Dendritic cell treated with granulocyte-macrophage colony-stimulating factor and Interleukin-4, amounts not matched to agents 40 ng/mL and 50 ng/mL, for 4 days (primary cell): ENCODE measurements at regions not wholly inside any gene's neighbourhood (a gene's known extent, or its start where the extent isn't known, plus 50 kb on each side); places are given as distances from the start of the nearest gene placed in this dataset.
"Not testable (repeated sequence)": the region's sequence is repeated elsewhere in the genome, so short reads cannot be mapped to it uniquely, and the experiment has no call there.

Experiments used
- H3K27ac Mint-ChIP-seq: one replicate; pipeline ENCODE4 v1.8.0; 2022; ENCODE audit warnings: mild to moderate bottlenecking, mixed read lengths
- H3K27me3 Mint-ChIP-seq: one replicate; pipeline ENCODE4 v1.8.0; 2022; ENCODE audit warnings: mild to moderate bottlenecking, mixed read lengths
- H3K36me3 Mint-ChIP-seq: one replicate; pipeline ENCODE4 v1.8.0; 2022; ENCODE audit warnings: low read depth, mixed read lengths
- H3K4me1 Mint-ChIP-seq: one replicate; pipeline ENCODE4 v1.8.0; 2022; ENCODE audit warnings: low read depth, mixed read lengths
- H3K4me3 Mint-ChIP-seq: one replicate; pipeline ENCODE4 v1.8.0; 2022; ENCODE audit warnings: mild to moderate bottlenecking, moderate library complexity, mixed read lengths
- H3K9me3 Mint-ChIP-seq: one replicate; pipeline ENCODE4 v1.8.0; 2022; ENCODE audit warnings: mixed read lengths
- intact Hi-C: fragments of 100-400 bp; cut with micrococcal nuclease; formaldehyde crosslinking; loops from one replicate; pipeline ENCODE4 v1.15.0; 2022

- Mint-ChIP-seq H3K4me1 (no peaks in the 10 kb centered on the region), H3K4me3 (no peak overlapping the region), H3K9me3 (no peaks in the 10 kb centered on the region), H3K27ac (no peak overlapping the region), H3K27me3 (no peaks in the 10 kb centered on the region), H3K36me3 (no peaks in the 10 kb centered on the region)
- intact Hi-C loops: no loop called here
These were observed 440.9 kb downstream of the PRDM2 start for GRCh38 chr1:14140831-14141401.

GRCh38 chr1:14141656-14142055 lies 441.7 kb downstream of the PRDM2 start:
- Mint-ChIP-seq H3K4me3 (no peak overlapping the region), H3K27ac (no peak overlapping the region), H3K9me3 (no peaks in the 10 kb centered on the region), H3K27me3 (no peaks in the 10 kb centered on the region), H3K4me1 (no peaks in the 10 kb centered on the region), H3K36me3 (no peaks in the 10 kb centered on the region)
- intact Hi-C loops: no loop called here

GRCh38 chr1:14142397-14143100 lies 442.6 kb downstream of the PRDM2 start:
- Mint-ChIP-seq H3K27ac (no peak overlapping the region), H3K4me1 (no peaks in the 10 kb centered on the region), H3K9me3 (no peaks in the 10 kb centered on the region), H3K36me3 (no peaks in the 10 kb centered on the region), H3K4me3 (no peak overlapping the region), H3K27me3 (no peaks in the 10 kb centered on the region)
- intact Hi-C loops: no loop called here

- intact Hi-C loops: no loop called here
- Mint-ChIP-seq H3K4me3 (no peak overlapping the region), H3K27ac (no peak overlapping the region), H3K27me3 (no peaks in the 10 kb centered on the region), H3K4me1 (no peaks in the 10 kb centered on the region), H3K36me3 (no peaks in the 10 kb centered on the region), H3K9me3 (no peaks in the 10 kb centered on the region)
These were observed 443.8 kb downstream of the PRDM2 start for GRCh38 chr1:14143777-14144176.

- no peaks in the 10 kb centered on the region for H3K36me3 Mint-ChIP-seq
- intact Hi-C loops: no loop called here
- H3K9me3 Mint-ChIP-seq: no peaks in the 10 kb centered on the region
- no peak overlapping the region for H3K4me3 Mint-ChIP-seq
- H3K27ac Mint-ChIP-seq: no peak overlapping the region
- no peaks in the 10 kb centered on the region for H3K4me1 Mint-ChIP-seq
- no peaks in the 10 kb centered on the region for H3K27me3 Mint-ChIP-seq
These were observed 448.5 kb downstream of the PRDM2 start for GRCh38 chr1:14148526-14148925.

- no peaks in the 10 kb centered on the region for H3K27me3 Mint-ChIP-seq
- no peaks in the 10 kb centered on the region for H3K4me1 Mint-ChIP-seq
- H3K9me3 Mint-ChIP-seq: peaks cover under 1% of the 10 kb centered on the region
- intact Hi-C loops: no loop called here
- H3K27ac Mint-ChIP-seq: no peak overlapping the region
- H3K36me3 Mint-ChIP-seq: no peaks in the 10 kb centered on the region
- no peak overlapping the region for H3K4me3 Mint-ChIP-seq
These were observed 449.1 kb upstream of the KAZN start for GRCh38 chr1:14149431-14149830.

GRCh38 chr1:14156543-14156942 lies 441.9 kb upstream of the KAZN start:
- no peaks in the 10 kb centered on the region for H3K27me3 Mint-ChIP-seq
- no peak overlapping the region for H3K27ac Mint-ChIP-seq
- intact Hi-C loops: no loop called here
- no peak overlapping the region for H3K4me3 Mint-ChIP-seq
- no peaks in the 10 kb centered on the region for H3K4me1 Mint-ChIP-seq
- H3K36me3 Mint-ChIP-seq: no peaks in the 10 kb centered on the region
- peaks cover 55% of the 10 kb centered on the region for H3K9me3 Mint-ChIP-seq

GRCh38 chr1:14160781-14161180 lies 437.7 kb upstream of the KAZN start:
- H3K4me1 Mint-ChIP-seq: no peaks in the 10 kb centered on the region
- H3K27ac Mint-ChIP-seq: no peak overlapping the region
- peaks cover 60% of the 10 kb centered on the region for H3K9me3 Mint-ChIP-seq
- no peak overlapping the region for H3K4me3 Mint-ChIP-seq
- no peaks in the 10 kb centered on the region for H3K27me3 Mint-ChIP-seq
- intact Hi-C loops: no loop called here
- no peaks in the 10 kb centered on the region for H3K36me3 Mint-ChIP-seq

- intact Hi-C loops: no loop called here
- Mint-ChIP-seq H3K36me3 (no peaks in the 10 kb centered on the region), H3K9me3 (peaks cover 36% of the 10 kb centered on the region), H3K4me3 (no peak overlapping the region), H3K27me3 (no peaks in the 10 kb centered on the region), H3K4me1 (no peaks in the 10 kb centered on the region), H3K27ac (no peak overlapping the region)
These were observed 435.2 kb upstream of the KAZN start for GRCh38 chr1:14163246-14163645.

GRCh38 chr1:14165371-14165801 lies 433.1 kb upstream of the KAZN start:
- H3K4me1 Mint-ChIP-seq: no peaks in the 10 kb centered on the region
- H3K9me3 Mint-ChIP-seq: peaks cover 19% of the 10 kb centered on the region
- intact Hi-C loops: no loop called here
- H3K27ac Mint-ChIP-seq: no peak overlapping the region
- H3K27me3 Mint-ChIP-seq: no peaks in the 10 kb centered on the region
- H3K4me3 Mint-ChIP-seq: no peak overlapping the region
- no peaks in the 10 kb centered on the region for H3K36me3 Mint-ChIP-seq

GRCh38 chr1:14167884-14168283 lies 430.6 kb upstream of the KAZN start:
- Mint-ChIP-seq H3K9me3 (peaks cover 19% of the 10 kb centered on the region), H3K27ac (no peak overlapping the region), H3K4me1 (no peaks in the 10 kb centered on the region), H3K27me3 (no peaks in the 10 kb centered on the region), H3K4me3 (no peak overlapping the region), H3K36me3 (no peaks in the 10 kb centered on the region)
- intact Hi-C loops: no loop called here

- Mint-ChIP-seq H3K36me3 (no peaks in the 10 kb centered on the region), H3K27me3 (no peaks in the 10 kb centered on the region), H3K4me1 (no peaks in the 10 kb centered on the region), H3K4me3 (no peak overlapping the region), H3K9me3 (peaks cover 15% of the 10 kb centered on the region), H3K27ac (no peak overlapping the region)
- intact Hi-C loops: no loop called here
These were observed 430.0 kb upstream of the KAZN start for GRCh38 chr1:14168326-14169063.

- Mint-ChIP-seq H3K9me3 (peaks cover 6% of the 10 kb centered on the region), H3K27me3 (no peaks in the 10 kb centered on the region), H3K36me3 (no peaks in the 10 kb centered on the region), H3K4me1 (no peaks in the 10 kb centered on the region), H3K27ac (no peak overlapping the region), H3K4me3 (no peak overlapping the region)
- intact Hi-C loops: no loop called here
These were observed 424.9 kb upstream of the KAZN start for GRCh38 chr1:14173598-14173997.

- H3K9me3 Mint-ChIP-seq, H3K4me3 Mint-ChIP-seq, H3K27ac Mint-ChIP-seq, intact Hi-C loops, H3K36me3 Mint-ChIP-seq, H3K4me1 Mint-ChIP-seq: not testable (repeated sequence)
- H3K27me3 Mint-ChIP-seq: peaks cover 12% of the 10 kb centered on the region
These were observed 420.6 kb upstream of the KAZN start for GRCh38 chr1:14177866-14178265.
